Sciatic nerve (tissue), 2 donors: ENCODE measurements at regions not wholly inside any gene's neighbourhood (a gene's known extent, or its start where the extent isn't known, plus 50 kb on each side); places are given as distances from the start of the nearest gene placed in this dataset.
"Not testable (repeated sequence)": the region's sequence is repeated elsewhere in the genome, so short reads cannot be mapped to it uniquely, and the experiment has no call there.

Source experiments
- ATAC-seq: fragments of 200-7000 bp; cut with Tn5 transposase; one replicate; pipeline ENCODE4 v1.9.1; 2020; ENCODE audit warnings: mild to moderate bottlenecking, moderate library complexity
- DNase-seq: peaks from one replicate; pipeline ENCODE4 v3.0.0-alpha.2; 2020; ENCODE audit warnings: low spot score
- intact Hi-C: fragments of 100-400 bp; cut with DNase I; formaldehyde crosslinking; loops from one replicate; pipeline ENCODE4 v1.14.2; 2022
- donor health status: DM: no; HTN: no; CAD: no.
- donor health status: DM: no; HTN: no; CAD: no.

- no peak for ATAC-seq
These were observed 1190.9 kb downstream of the BRD1 start for GRCh38 chr22:48636746-48637145.

GRCh38 chr22:48635816-48636215 lies 1191.9 kb downstream of the BRD1 start:
- no peak for DNase-seq
- intact Hi-C loops = no loop called here
- ATAC-seq = no peak

More at GRCh38 chr22:48636746-48637145, 1190.9 kb downstream of the BRD1 start:
- DNase-seq = no peak
- intact Hi-C loops = no loop called here

GRCh38 chr22:48635031-48635430 lies 1192.6 kb downstream of the BRD1 start:
- DNase-seq (no peak), ATAC-seq (no peak)
- intact Hi-C loops = no loop called here

GRCh38 chr22:48633996-48634836 lies 1193.5 kb downstream of the BRD1 start:
- intact Hi-C loops = no loop called here
- no peak for DNase-seq
- no peak for ATAC-seq

GRCh38 chr22:48632646-48633246 lies 1194.9 kb downstream of the BRD1 start:
- ATAC-seq = no peak
- no peak for DNase-seq
- intact Hi-C loops = no loop called here

GRCh38 chr22:48631288-48631863 lies 1196.3 kb downstream of the BRD1 start:
- ATAC-seq = no peak
- intact Hi-C loops = no loop called here
- no peak for DNase-seq

GRCh38 chr22:48630848-48631247 lies 1196.8 kb downstream of the BRD1 start:
- DNase-seq (no peak), ATAC-seq (no peak)
- intact Hi-C loops = no loop called here

GRCh38 chr22:48630433-48630754 lies 1197.3 kb downstream of the BRD1 start:
- intact Hi-C loops = no loop called here
- DNase-seq (no peak), ATAC-seq (no peak)

GRCh38 chr22:48629631-48630432 lies 1197.8 kb downstream of the BRD1 start:
- no peak for DNase-seq
- peak; percentile 31 for ATAC-seq
- intact Hi-C loops = no loop called here

GRCh38 chr22:48628891-48629543 lies 1198.7 kb downstream of the BRD1 start:
- no peak for ATAC-seq
- intact Hi-C loops = no loop called here

GRCh38 chr22:48627966-48628365 lies 1199.7 kb downstream of the BRD1 start:
- DNase-seq = no peak
- intact Hi-C loops = no loop called here
- ATAC-seq = no peak

More at GRCh38 chr22:48628891-48629543, 1198.7 kb downstream of the BRD1 start:
- no peak for DNase-seq

- intact Hi-C loops = no loop called here
- no peak for DNase-seq
- peak; percentile 47 for ATAC-seq
These were observed 1200.5 kb downstream of the BRD1 start for GRCh38 chr22:48627203-48627602.

- DNase-seq = no peak
- intact Hi-C loops = no loop called here
These were observed 1203.3 kb downstream of the BRD1 start for GRCh38 chr22:48624401-48624800.

GRCh38 chr22:48622891-48623545 lies 1204.7 kb downstream of the BRD1 start:
- intact Hi-C loops = no loop called here
- no peak for ATAC-seq
- no peak for DNase-seq

More at GRCh38 chr22:48624401-48624800, 1203.3 kb downstream of the BRD1 start:
- no peak for ATAC-seq

- no peak for ATAC-seq
- intact Hi-C loops = no loop called here
- DNase-seq = no peak
These were observed 1206.6 kb downstream of the BRD1 start for GRCh38 chr22:48621085-48621484.

GRCh38 chr22:48620460-48620859 lies 1207.2 kb downstream of the BRD1 start:
- ATAC-seq, intact Hi-C loops, DNase-seq: not testable (repeated sequence)

- no peak for DNase-seq
- intact Hi-C loops = loop anchor here (5.0 kb wide), 1 partner anchor 1747 kb away; no protein-coding TSS in a partner anchor
- no peak for ATAC-seq
These were observed 1208.0 kb downstream of the BRD1 start for GRCh38 chr22:48619721-48620120.

- DNase-seq (no peak), ATAC-seq (no peak)
- intact Hi-C loops = loop anchor here (5.0 kb wide), 1 partner anchor 1746 kb away; no protein-coding TSS in a partner anchor
These were observed 1209.3 kb downstream of the BRD1 start for GRCh38 chr22:48618326-48618725.
